Fibroblast of skin of back (primary cell): ENCODE measurements at regions not wholly inside any gene's neighbourhood (a gene's known extent, or its start where the extent isn't known, plus 50 kb on each side); places are given as distances from the start of the nearest gene placed in this dataset.

ENCODE experiments used
- DNase-seq: peaks from one replicate; pipeline ENCODE4 v3.0.0-alpha.2; 2013

GRCh38 chr12:127290251-127290650 lies 976.7 kb upstream of the TMEM132C start:
- DNase-seq = no peak

GRCh38 chr12:127292736-127293135 lies 974.2 kb upstream of the TMEM132C start:
- DNase-seq = no peak

- DNase-seq = peak; percentile 69
Measured at GRCh38 chr12:127293507-127294310, 973.3 kb upstream of the TMEM132C start.

- no peak for DNase-seq
Measured at GRCh38 chr12:127294651-127295210, 972.2 kb upstream of the TMEM132C start.

GRCh38 chr12:127295630-127296029 lies 971.3 kb upstream of the TMEM132C start:
- no peak for DNase-seq

GRCh38 chr12:127296591-127296990 lies 970.4 kb upstream of the TMEM132C start:
- no peak for DNase-seq

- no peak for DNase-seq
Measured at GRCh38 chr12:127297327-127297726, 969.6 kb upstream of the TMEM132C start.

- no peak for DNase-seq
Measured at GRCh38 chr12:127300075-127300474, 966.9 kb upstream of the TMEM132C start.

- no peak for DNase-seq
Measured at GRCh38 chr12:127300753-127301152, 966.2 kb upstream of the TMEM132C start.

- no peak for DNase-seq
Measured at GRCh38 chr12:127301876-127302275, 965.1 kb upstream of the TMEM132C start.

GRCh38 chr12:127304751-127305725 lies 961.9 kb upstream of the TMEM132C start:
- no peak for DNase-seq

- peak; percentile 22 for DNase-seq
Measured at GRCh38 chr12:127306604-127307215, 960.3 kb upstream of the TMEM132C start.

- DNase-seq = no peak
Measured at GRCh38 chr12:127307528-127307927, 959.4 kb upstream of the TMEM132C start.

GRCh38 chr12:127308148-127308547 lies 958.8 kb upstream of the TMEM132C start:
- no peak for DNase-seq

- no peak for DNase-seq
Measured at GRCh38 chr12:127310548-127310947, 956.4 kb upstream of the TMEM132C start.

- no peak for DNase-seq
Measured at GRCh38 chr12:127311720-127312364, 955.1 kb upstream of the TMEM132C start.

- no peak for DNase-seq
Measured at GRCh38 chr12:127324681-127325080, 942.3 kb upstream of the TMEM132C start.

- DNase-seq = no peak
Measured at GRCh38 chr12:127327986-127328385, 939.0 kb upstream of the TMEM132C start.

GRCh38 chr12:127328867-127329266 lies 938.1 kb upstream of the TMEM132C start:
- no peak for DNase-seq

GRCh38 chr12:127334365-127334764 lies 932.6 kb upstream of the TMEM132C start:
- no peak for DNase-seq

- DNase-seq = no peak
Measured at GRCh38 chr12:127334912-127335644, 931.9 kb upstream of the TMEM132C start.
